CD4-positive, alpha-beta memory T cell (primary cell): ENCODE measurements at regions not wholly inside any gene's neighbourhood (a gene's known extent, or its start where the extent isn't known, plus 50 kb on each side); places are given as distances from the start of the nearest gene placed in this dataset.

Experiments
- CTCF ChIA-PET: fragments of 350-600 bp; sonication (Branson Sonifier 250); formaldehyde crosslinking; loops from one replicate; lab custom pipeline; 2021; ENCODE audit warnings: inconsistent platforms; ENCODE audit not compliant: partially characterized antibody; lab: Charles Lee
- POLR2A ChIA-PET: fragments of 350-600 bp; sonication (Branson Sonifier 250); formaldehyde crosslinking; loops from one replicate; lab custom pipeline; 2021; ENCODE audit not compliant: partially characterized antibody; lab: Charles Lee
- DNase-seq, 5 donors: peaks; one replicate each; pipeline versions ENCODE4 v3.0.0 to v3.0.0-alpha.2; 2020 to 2022; ENCODE audit warnings: mixed read lengths in 1 of 5
- H3K27ac ChIP-seq: one replicate; pipeline ENCODE4 v1.7.0; 2013; ENCODE audit warnings: low read depth, low read length
- H3K27me3 ChIP-seq: 2 replicates; pipeline ENCODE4 v1.7.0; 2013; ENCODE audit warnings: mild to moderate bottlenecking, low read length, moderate library complexity; ENCODE audit not compliant: insufficient read depth
- H3K36me3 ChIP-seq: 2 replicates; pipeline ENCODE4 v1.7.0; 2013; ENCODE audit warnings: mild to moderate bottlenecking, low read length, moderate library complexity; ENCODE audit not compliant: insufficient read depth
- H3K4me1 ChIP-seq: 2 replicates; pipeline ENCODE4 v1.7.0; 2013; ENCODE audit warnings: mild to moderate bottlenecking, low read length, moderate library complexity; ENCODE audit not compliant: insufficient read depth
- H3K4me3 ChIP-seq, 2 donors: one replicate each; pipeline ENCODE4 v1.7.0; 2013; ENCODE audit warnings: low read length in 2 of 2, mild to moderate bottlenecking in 1 of 2
- H3K9me3 ChIP-seq, 2 donors: one replicate each; pipeline ENCODE4 v1.7.0; 2013; ENCODE audit warnings: low read length in 2 of 2, control low read depth in 1 of 2; ENCODE audit not compliant: control insufficient read depth in 1 of 2
- H3K27ac Mint-ChIP-seq, 7 donors: one replicate each; pipeline ENCODE4 v1.8.0; 2020 to 2021; ENCODE audit warnings: mixed read lengths in 7 of 7, mild to moderate bottlenecking in 6 of 7, inconsistent platforms in 3 of 7, moderate library complexity in 3 of 7
- H3K27me3 Mint-ChIP-seq, 2 donors: one replicate each; pipeline ENCODE4 v1.8.0; 2020 to 2021; ENCODE audit warnings: mixed read lengths in 2 of 2
- H3K36me3 Mint-ChIP-seq, 2 donors: one replicate each; pipeline ENCODE4 v1.8.0; 2020 to 2021; ENCODE audit warnings: mixed read lengths in 2 of 2, inconsistent platforms in 1 of 2, mild to moderate bottlenecking in 1 of 2
- H3K4me1 Mint-ChIP-seq, 4 donors: one replicate each; pipeline ENCODE4 v1.8.0; 2020 to 2021; ENCODE audit warnings: mixed read lengths in 4 of 4, mild to moderate bottlenecking in 1 of 4
- H3K4me3 Mint-ChIP-seq, 8 donors: one replicate each; pipeline ENCODE4 v1.8.0; 2020 to 2021; ENCODE audit warnings: mixed read lengths in 8 of 8, mild to moderate bottlenecking in 7 of 8, moderate library complexity in 6 of 8, inconsistent platforms in 3 of 8
- H3K9me3 Mint-ChIP-seq, 8 donors: one replicate each; pipeline ENCODE4 v1.8.0; 2020 to 2021; ENCODE audit warnings: mixed read lengths in 8 of 8, mild to moderate bottlenecking in 5 of 8, inconsistent platforms in 3 of 8, moderate library complexity in 1 of 8
- intact Hi-C: fragments of 100-400 bp; cut with micrococcal nuclease; formaldehyde crosslinking; loops from one replicate; pipeline ENCODE4 v1.15.1; 2023

GRCh38 chr1:213324859-213325258, 273.8 kb downstream of the RPS6KC1 start:
- H3K27me3 ChIP-seq: no peaks in the 10 kb centered on the region
- H3K9me3 ChIP-seq: no peaks in the 10 kb centered on the region
- Mint-ChIP-seq H3K27ac (no peak overlapping the region), H3K4me1 (no peaks in the 10 kb centered on the region), H3K36me3 (no peaks in the 10 kb centered on the region), H3K9me3 (peaks cover 0 to 4% (median 0%) of the 10 kb centered on the region in 8 donors), H3K27me3 (peaks cover 3 to 4% of the 10 kb centered on the region in 2 donors), H3K4me3 (no peak overlapping the region)
- H3K4me1 ChIP-seq: no peaks in the 10 kb centered on the region
- no peak for DNase-seq
- intact Hi-C loops: no loop called here
- no peak overlapping the region for H3K4me3 ChIP-seq
- ChIA-PET CTCF (no interaction called here), POLR2A (no interaction called here)
- no peak overlapping the region for H3K27ac ChIP-seq
- H3K36me3 ChIP-seq: no peaks in the 10 kb centered on the region

GRCh38 chr1:213325482-213325881, 274.4 kb downstream of the RPS6KC1 start:
- intact Hi-C loops: no loop called here
- ChIA-PET POLR2A (no interaction called here), CTCF (no interaction called here)
- DNase-seq: no peak
- no peak overlapping the region for H3K27ac Mint-ChIP-seq
- no peaks in the 10 kb centered on the region for H3K9me3 ChIP-seq
- H3K9me3 Mint-ChIP-seq: peaks cover 0 to 4% (median 0%) of the 10 kb centered on the region in 8 donors
- H3K4me3 ChIP-seq: no peak overlapping the region
- no peaks in the 10 kb centered on the region for H3K36me3 Mint-ChIP-seq
- H3K27me3 ChIP-seq: no peaks in the 10 kb centered on the region
- peaks cover 3 to 4% of the 10 kb centered on the region in 2 donors for H3K27me3 Mint-ChIP-seq
- H3K27ac ChIP-seq: no peak overlapping the region
- H3K36me3 ChIP-seq: no peaks in the 10 kb centered on the region
- no peaks in the 10 kb centered on the region for H3K4me1 ChIP-seq
- H3K4me1 Mint-ChIP-seq: no peaks in the 10 kb centered on the region
- no peak overlapping the region for H3K4me3 Mint-ChIP-seq

- no peaks in the 10 kb centered on the region for H3K4me1 ChIP-seq
- Mint-ChIP-seq H3K27me3 (peaks cover 3 to 4% of the 10 kb centered on the region in 2 donors), H3K9me3 (peaks cover 0 to 4% (median 0%) of the 10 kb centered on the region in 8 donors), H3K4me3 (no peak overlapping the region), H3K36me3 (no peaks in the 10 kb centered on the region), H3K4me1 (no peaks in the 10 kb centered on the region), H3K27ac (no peak overlapping the region)
- DNase-seq: no peak
- no peaks in the 10 kb centered on the region for H3K36me3 ChIP-seq
- intact Hi-C loops: no loop called here
- POLR2A ChIA-PET: no interaction called here
- H3K9me3 ChIP-seq: no peaks in the 10 kb centered on the region
- H3K27ac ChIP-seq: no peak overlapping the region
- no peaks in the 10 kb centered on the region for H3K27me3 ChIP-seq
- H3K4me3 ChIP-seq: no peak overlapping the region
- CTCF ChIA-PET: no interaction called here
Observed at GRCh38 chr1:213326281-213327016, 275.4 kb downstream of the RPS6KC1 start.

GRCh38 chr1:213327017-213327667, 276.1 kb downstream of the RPS6KC1 start:
- H3K27me3 Mint-ChIP-seq: peaks cover 3 to 4% of the 10 kb centered on the region in 2 donors
- H3K27ac ChIP-seq: no peak overlapping the region
- H3K27me3 ChIP-seq: no peaks in the 10 kb centered on the region
- intact Hi-C loops: no loop called here
- H3K4me3 ChIP-seq: no peak overlapping the region
- no peaks in the 10 kb centered on the region for H3K36me3 ChIP-seq
- POLR2A ChIA-PET: no interaction called here
- H3K27ac Mint-ChIP-seq: no peak overlapping the region
- H3K9me3 Mint-ChIP-seq: peaks cover 0 to 3% (median 0%) of the 10 kb centered on the region in 8 donors
- H3K4me1 Mint-ChIP-seq: no peaks in the 10 kb centered on the region
- DNase-seq: no peak
- CTCF ChIA-PET: no interaction called here
- no peaks in the 10 kb centered on the region for H3K9me3 ChIP-seq
- H3K4me3 Mint-ChIP-seq: no peak overlapping the region
- H3K36me3 Mint-ChIP-seq: no peaks in the 10 kb centered on the region
- no peaks in the 10 kb centered on the region for H3K4me1 ChIP-seq

GRCh38 chr1:213329406-213330008, 278.5 kb downstream of the RPS6KC1 start:
- ChIA-PET CTCF (no interaction called here), POLR2A (no interaction called here)
- Histone ChIP-seq H3K27ac (no peak overlapping the region), H3K36me3 (no peaks in the 10 kb centered on the region), H3K9me3 (no peaks in the 10 kb centered on the region), H3K27me3 (no peaks in the 10 kb centered on the region), H3K4me1 (no peaks in the 10 kb centered on the region), H3K4me3 (no peak overlapping the region)
- no peak overlapping the region for H3K27ac Mint-ChIP-seq
- no peaks in the 10 kb centered on the region for H3K4me1 Mint-ChIP-seq
- no peak for DNase-seq
- H3K4me3 Mint-ChIP-seq: no peak overlapping the region
- H3K36me3 Mint-ChIP-seq: no peaks in the 10 kb centered on the region
- H3K9me3 Mint-ChIP-seq: no peaks in the 10 kb centered on the region
- peaks cover 2 to 4% of the 10 kb centered on the region in 2 donors for H3K27me3 Mint-ChIP-seq
- intact Hi-C loops: no loop called here

- Histone ChIP-seq H3K36me3 (no peaks in the 10 kb centered on the region), H3K27me3 (no peaks in the 10 kb centered on the region), H3K27ac (no peak overlapping the region), H3K4me3 (no peak overlapping the region), H3K4me1 (no peaks in the 10 kb centered on the region), H3K9me3 (no peaks in the 10 kb centered on the region)
- H3K4me3 Mint-ChIP-seq: no peak overlapping the region
- DNase-seq: no peak
- H3K9me3 Mint-ChIP-seq: no peaks in the 10 kb centered on the region
- ChIA-PET POLR2A (no interaction called here), CTCF (no interaction called here)
- no peaks in the 10 kb centered on the region for H3K4me1 Mint-ChIP-seq
- no peak overlapping the region for H3K27ac Mint-ChIP-seq
- no peaks in the 10 kb centered on the region for H3K36me3 Mint-ChIP-seq
- H3K27me3 Mint-ChIP-seq: peaks cover 0 to 4% of the 10 kb centered on the region in 2 donors
- intact Hi-C loops: no loop called here
Observed at GRCh38 chr1:213330281-213330680, 279.2 kb downstream of the RPS6KC1 start.

GRCh38 chr1:213331631-213332175, 280.7 kb downstream of the RPS6KC1 start:
- ChIA-PET CTCF (no interaction called here), POLR2A (no interaction called here)
- no peak for DNase-seq
- no peaks in the 10 kb centered on the region for H3K4me1 Mint-ChIP-seq
- Histone ChIP-seq H3K27me3 (no peaks in the 10 kb centered on the region), H3K9me3 (no peaks in the 10 kb centered on the region), H3K4me3 (no peak overlapping the region), H3K36me3 (no peaks in the 10 kb centered on the region), H3K27ac (no peak overlapping the region), H3K4me1 (no peaks in the 10 kb centered on the region)
- H3K9me3 Mint-ChIP-seq: no peaks in the 10 kb centered on the region
- H3K36me3 Mint-ChIP-seq: no peaks in the 10 kb centered on the region
- intact Hi-C loops: no loop called here
- no peak overlapping the region for H3K27ac Mint-ChIP-seq
- H3K4me3 Mint-ChIP-seq: no peak overlapping the region
- H3K27me3 Mint-ChIP-seq: peaks cover 0 to 4% of the 10 kb centered on the region in 2 donors
